B cell (primary cell): ENCODE measurements at regions not wholly inside any gene's neighbourhood (a gene's known extent, or its start where the extent isn't known, plus 50 kb on each side); places are given as distances from the start of the nearest gene placed in this dataset.

Experiments used
- ATAC-seq: fragments of 200-7000 bp; cut with Tn5 transposase; one replicate; pipeline ENCODE4 v1.10.0; 2021; ENCODE audit warnings: low read depth, mild to moderate bottlenecking, moderate number of reproducible peaks, moderate library complexity
- CTCF ChIA-PET: fragments of 350-600 bp; sonication (Branson Sonifier 250); formaldehyde crosslinking; loops from one replicate; lab custom pipeline; 2021; ENCODE audit warnings: antibody characterized with exemption, inconsistent platforms; lab: Charles Lee
- POLR2A ChIA-PET: fragments of 350-600 bp; sonication (Branson Sonifier 250); formaldehyde crosslinking; loops from one replicate; lab custom pipeline; 2021; ENCODE audit warnings: antibody characterized with exemption; lab: Charles Lee
- DNase-seq: peaks from one replicate; pipeline ENCODE4 v3.0.0; 2013
- H2AFZ ChIP-seq: 2 replicates; pipeline ENCODE4 v1.6.1; 2012; ENCODE audit warnings: mild to moderate bottlenecking, low read depth, low read length; ENCODE audit not compliant: insufficient read depth, poor library complexity, severe bottlenecking
- H3K27ac ChIP-seq, 2 donors: 1 replicate in 1 of 2; 2 replicates in 1 of 2; pipeline ENCODE4 v1.5.1; 2012 to 2013; ENCODE audit warnings: low read length in 2 of 2, mild to moderate bottlenecking in 2 of 2, moderate library complexity in 1 of 2
- H3K27me3 ChIP-seq, 4 experiments: fragments of 200-600 bp in 1 of 4; sonication (generic) in 1 of 4; replicated peaks in 1 of 4; 1 replicate in 2 of 4; 2 replicates in 2 of 4; pipeline versions ENCODE4 v1.6.1 to v1.7.0; 2013 to 2016; ENCODE audit warnings: low read length in 3 of 4, mild to moderate bottlenecking in 2 of 4, mixed read lengths in 1 of 4, moderate library complexity in 1 of 4; ENCODE audit not compliant: insufficient read depth in 4 of 4, control insufficient read depth in 3 of 4; ENCODE audit errors: control extremely low read depth in 1 of 4
- H3K36me3 ChIP-seq, 2 experiments: replicated peaks in 1 of 2; 1 replicate in 1 of 2; 2 replicates in 1 of 2; pipeline versions ENCODE4 v1.6.1 to v1.7.1; 2013; ENCODE audit warnings: low read length in 1 of 2; ENCODE audit not compliant: insufficient read depth in 2 of 2, control insufficient read depth in 1 of 2; ENCODE audit errors: control extremely low read depth in 1 of 2, extremely low read depth in 1 of 2
- H3K4me1 ChIP-seq, 2 donors: fragments of 200-600 bp in 1 of 2; sonication (generic) in 1 of 2; 1 replicate in 1 of 2; 2 replicates in 1 of 2; pipeline versions ENCODE4 v1.5.1 to v1.6.1; 2013 to 2017; ENCODE audit warnings: low read length in 2 of 2; ENCODE audit not compliant: control insufficient read depth in 2 of 2, insufficient read depth in 2 of 2
- H3K4me2 ChIP-seq: replicated peaks from 2 replicates; pipeline ENCODE3; 2012; ENCODE audit warnings: mild to moderate bottlenecking, low read depth, low read length; ENCODE audit not compliant: poor library complexity, severe bottlenecking
- H3K4me3 ChIP-seq, 5 experiments: fragments of 200-600 bp in 1 of 5; sonication (generic) in 1 of 5; 1 replicate in 3 of 5; 2 replicates in 2 of 5; pipeline versions ENCODE4 v1.5.1 to v1.7.0; 2011 to 2016; ENCODE audit warnings: low read length in 4 of 5, mild to moderate bottlenecking in 4 of 5, low read depth in 2 of 5, control low read depth in 1 of 5, moderate library complexity in 1 of 5; ENCODE audit not compliant: insufficient read depth in 1 of 5; ENCODE audit errors: control extremely low read depth in 1 of 5, extremely low read depth in 1 of 5
- H3K79me2 ChIP-seq: fragments of 200-600 bp; sonication (generic); one replicate; pipeline ENCODE4 v1.6.0; 2016; ENCODE audit warnings: low read length; ENCODE audit not compliant: control insufficient read depth, insufficient read depth
- H3K9ac ChIP-seq: fragments of 200-600 bp; sonication (generic); 2 replicates; pipeline ENCODE4 v1.6.1; 2017; ENCODE audit warnings: mild to moderate bottlenecking, low read length, moderate library complexity
- H3K9me3 ChIP-seq, 3 donors: one replicate each; pipeline versions ENCODE4 v1.6.1 to v1.7.1; 2013; ENCODE audit warnings: low read length in 2 of 3; ENCODE audit not compliant: control insufficient read depth in 2 of 3, insufficient read depth in 1 of 3; ENCODE audit errors: control extremely low read depth in 1 of 3
- H4K20me1 ChIP-seq: 2 replicates; pipeline ENCODE4 v1.6.0; 2012; ENCODE audit warnings: mild to moderate bottlenecking, low read length; ENCODE audit not compliant: insufficient read depth, control insufficient read depth, poor library complexity, severe bottlenecking
- H3K27ac Mint-ChIP-seq: one replicate; pipeline ENCODE4 v1.8.0; 2021; ENCODE audit warnings: mixed read lengths
- H3K27me3 Mint-ChIP-seq: one replicate; pipeline ENCODE4 v1.8.0; 2021; ENCODE audit warnings: mixed read lengths
- H3K4me1 Mint-ChIP-seq: one replicate; pipeline ENCODE4 v1.8.0; 2021; ENCODE audit warnings: mixed read lengths
- H3K4me3 Mint-ChIP-seq: one replicate; pipeline ENCODE4 v1.8.0; 2021; ENCODE audit warnings: mixed read lengths
- H3K9me3 Mint-ChIP-seq: one replicate; pipeline ENCODE4 v1.8.0; 2022; ENCODE audit warnings: mixed read lengths; ENCODE audit not compliant: insufficient read depth
- EZH2 ChIP-seq: IDR thresholded peaks from 2 replicates; pipeline ENCODE4 v1.6.1; 2012; ENCODE audit warnings: borderline replicate concordance, low read depth, mild to moderate bottlenecking, moderate library complexity, low read length; ENCODE audit not compliant: insufficient read depth, poor library complexity, severe bottlenecking
- WGBS: methylation state at CpG from one replicate; pipeline ENCODE4 v1.1.5; 2013; ENCODE audit warnings: missing lambda C conversion rate; ENCODE audit not compliant: insufficient coverage; 5-methylcytosine and 5-hydroxymethylcytosine counted together
- intact Hi-C: fragments of 100-400 bp; cut with micrococcal nuclease; formaldehyde crosslinking; loops from one replicate; pipeline ENCODE4 v1.10.0; 2022
- TF ChIP-seq, protein P1 (sequence below): fragments of 200-600 bp; IDR thresholded peaks from one replicate; pipeline ENCODE4 v1.8.0; 2022; ENCODE audit warnings: antibody characterized with exemption, mild to moderate bottlenecking

DNA sequence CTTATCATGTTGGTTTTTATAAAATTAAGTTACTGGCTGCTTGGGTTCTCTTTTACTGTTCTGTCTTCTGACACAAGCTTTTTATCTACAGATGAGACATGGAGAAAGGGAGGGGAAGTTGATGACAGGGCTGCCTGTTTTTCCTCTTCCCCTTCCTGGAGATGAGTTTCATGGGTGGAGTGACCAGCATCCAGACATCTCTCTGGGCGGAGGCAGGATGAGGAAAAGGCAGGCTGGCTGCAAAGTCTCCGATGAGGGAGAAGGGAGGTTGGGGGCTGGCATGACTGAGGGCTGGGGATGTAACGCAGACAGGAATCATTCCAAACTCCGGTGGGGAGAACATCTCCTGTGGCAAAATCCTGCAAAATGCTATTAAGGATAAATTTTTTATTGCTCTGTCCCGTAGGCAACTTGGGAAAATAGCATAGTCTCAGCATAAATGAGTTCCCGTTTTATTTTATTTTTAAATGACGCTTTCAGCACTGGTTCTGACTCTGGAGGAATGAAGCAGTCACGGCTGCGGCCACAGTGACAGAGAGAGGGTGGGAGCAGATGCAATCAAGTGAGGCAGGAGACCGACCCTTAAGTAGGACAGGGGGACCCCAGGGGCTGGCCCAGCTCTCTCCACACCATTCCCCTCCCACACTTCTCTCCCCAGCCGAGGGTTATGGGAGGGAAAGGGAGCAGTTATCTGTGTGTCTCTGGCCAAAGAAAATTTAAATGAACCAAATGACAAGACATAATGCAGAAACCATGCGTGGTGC lies 108.8 kb upstream of the PMEPA1 start:
- no peak overlapping the region for H3K9ac ChIP-seq
- WGBS, result 95% methylated on average over 8 of the region's 12 CpGs
- peaks cover 0 to 5% (median 0%) of the 10 kb centered on the region in 3 donors for H3K9me3 ChIP-seq
- DNase-seq (no peak), ATAC-seq (no peak)
- H3K4me3 ChIP-seq, result no peak overlapping the region
- peaks cover 3% of the 10 kb centered on the region for H3K4me1 Mint-ChIP-seq
- no peaks in the 10 kb centered on the region for H3K9me3 Mint-ChIP-seq
- H3K4me3 Mint-ChIP-seq, result no peak overlapping the region
- H3K27ac ChIP-seq, result no peak overlapping the region
- POLR2A ChIA-PET, result no interaction called here
- no peak overlapping the region for H3K4me2 ChIP-seq
- CTCF ChIA-PET, result no interaction called here
- H2AFZ ChIP-seq, result no peak overlapping the region
- intact Hi-C loops, result no loop called here
- H3K27ac Mint-ChIP-seq, result no peak overlapping the region
- no peaks in the 10 kb centered on the region for H3K79me2 ChIP-seq
- TF ChIP-seq, protein P1, sequence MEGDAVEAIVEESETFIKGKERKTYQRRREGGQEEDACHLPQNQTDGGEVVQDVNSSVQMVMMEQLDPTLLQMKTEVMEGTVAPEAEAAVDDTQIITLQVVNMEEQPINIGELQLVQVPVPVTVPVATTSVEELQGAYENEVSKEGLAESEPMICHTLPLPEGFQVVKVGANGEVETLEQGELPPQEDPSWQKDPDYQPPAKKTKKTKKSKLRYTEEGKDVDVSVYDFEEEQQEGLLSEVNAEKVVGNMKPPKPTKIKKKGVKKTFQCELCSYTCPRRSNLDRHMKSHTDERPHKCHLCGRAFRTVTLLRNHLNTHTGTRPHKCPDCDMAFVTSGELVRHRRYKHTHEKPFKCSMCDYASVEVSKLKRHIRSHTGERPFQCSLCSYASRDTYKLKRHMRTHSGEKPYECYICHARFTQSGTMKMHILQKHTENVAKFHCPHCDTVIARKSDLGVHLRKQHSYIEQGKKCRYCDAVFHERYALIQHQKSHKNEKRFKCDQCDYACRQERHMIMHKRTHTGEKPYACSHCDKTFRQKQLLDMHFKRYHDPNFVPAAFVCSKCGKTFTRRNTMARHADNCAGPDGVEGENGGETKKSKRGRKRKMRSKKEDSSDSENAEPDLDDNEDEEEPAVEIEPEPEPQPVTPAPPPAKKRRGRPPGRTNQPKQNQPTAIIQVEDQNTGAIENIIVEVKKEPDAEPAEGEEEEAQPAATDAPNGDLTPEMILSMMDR, result no peak
- TF ChIP-seq EZH2, result no peak
- H4K20me1 ChIP-seq, result no peaks in the 10 kb centered on the region
- peaks cover 0 to 9% (median 4%) of the 10 kb centered on the region in 4 experiments for H3K27me3 ChIP-seq
- H3K27me3 Mint-ChIP-seq, result peaks cover 39% of the 10 kb centered on the region
- no peaks in the 10 kb centered on the region for H3K36me3 ChIP-seq
- no peaks in the 10 kb centered on the region for H3K4me1 ChIP-seq

DNA sequence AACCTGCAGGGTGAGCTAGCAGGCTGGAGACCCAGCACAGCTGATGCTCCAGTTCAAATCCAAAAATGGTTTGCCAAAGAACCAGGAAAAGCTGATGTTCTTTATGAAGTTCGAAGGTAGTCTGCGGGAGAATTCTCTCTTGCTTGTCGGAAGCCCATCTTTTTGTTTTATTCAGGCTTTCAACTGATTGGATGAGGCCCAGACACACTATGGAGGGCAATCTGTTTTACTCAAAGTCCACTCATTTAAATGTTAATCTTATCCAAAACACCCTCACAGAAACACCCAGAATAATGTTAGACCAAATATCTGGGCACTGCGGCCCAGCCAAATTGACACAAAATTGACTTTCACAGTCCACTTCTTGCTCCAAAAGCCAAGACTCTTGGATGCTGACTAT lies 105.6 kb upstream of the PMEPA1 start:
- no peaks in the 10 kb centered on the region for H3K9me3 Mint-ChIP-seq
- peaks cover 40% of the 10 kb centered on the region for H3K27me3 Mint-ChIP-seq
- ChIA-PET CTCF (no interaction called here), POLR2A (no interaction called here)
- TF ChIP-seq EZH2, result no peak
- TF ChIP-seq, protein P1, result no peak
- no peak overlapping the region for H3K4me3 ChIP-seq
- H3K4me2 ChIP-seq, result no peak overlapping the region
- no peaks in the 10 kb centered on the region for H3K36me3 ChIP-seq
- H3K27ac Mint-ChIP-seq, result no peak overlapping the region
- peaks cover 5% of the 10 kb centered on the region for H3K4me1 Mint-ChIP-seq
- no peaks in the 10 kb centered on the region for H4K20me1 ChIP-seq
- no peak for DNase-seq
- no peak overlapping the region for H3K9ac ChIP-seq
- WGBS, result 93% methylated on average over 4 of the region's 4 CpGs
- H3K4me1 ChIP-seq, result no peaks in the 10 kb centered on the region
- no peak for ATAC-seq
- H3K9me3 ChIP-seq, result peaks cover 0 to 5% (median 0%) of the 10 kb centered on the region in 3 donors
- H2AFZ ChIP-seq, result no peak overlapping the region
- intact Hi-C loops, result no loop called here
- H3K79me2 ChIP-seq, result no peaks in the 10 kb centered on the region
- H3K27me3 ChIP-seq, result peaks cover 0 to 9% (median 3%) of the 10 kb centered on the region in 4 experiments
- no peak overlapping the region for H3K4me3 Mint-ChIP-seq
- H3K27ac ChIP-seq, result no peak overlapping the region
